Endodermal cell (in vitro differentiated cells): ENCODE measurements at regions not wholly inside any gene's neighbourhood (a gene's known extent, or its start where the extent isn't known, plus 50 kb on each side); places are given as distances from the start of the nearest gene placed in this dataset.

Source experiments
- DNase-seq: peaks from one replicate; pipeline ENCODE4 v3.0.0-alpha.2; 2017
- H3K27ac ChIP-seq: 2 replicates; pipeline ENCODE4 v1.5.1; 2013; ENCODE audit warnings: mild to moderate bottlenecking, low read depth, low read length, moderate library complexity
- H3K27me3 ChIP-seq: 2 replicates; pipeline ENCODE4 v1.6.1; 2013; ENCODE audit warnings: mild to moderate bottlenecking, low read length, moderate library complexity; ENCODE audit not compliant: insufficient read depth, control insufficient read depth, poor library complexity, severe bottlenecking
- H3K36me3 ChIP-seq: 2 replicates; pipeline ENCODE4 v1.7.0; 2013; ENCODE audit warnings: mild to moderate bottlenecking, low read length, moderate library complexity; ENCODE audit not compliant: control insufficient read depth, insufficient read depth
- H3K4me1 ChIP-seq: one replicate; pipeline ENCODE4 v1.7.0; 2013; ENCODE audit warnings: low read length; ENCODE audit not compliant: control insufficient read depth, insufficient read depth
- H3K4me3 ChIP-seq: 2 replicates; pipeline ENCODE4 v1.5.1; 2013; ENCODE audit warnings: mild to moderate bottlenecking, low read length, moderate library complexity
- H3K9ac ChIP-seq: 2 replicates; pipeline ENCODE4 v1.6.1; 2013; ENCODE audit warnings: mild to moderate bottlenecking, low read length, moderate library complexity; ENCODE audit not compliant: poor library complexity, severe bottlenecking; ENCODE audit errors: extremely low read depth
- H3K9me3 ChIP-seq: 2 replicates; pipeline ENCODE4 v1.6.1; 2013; ENCODE audit warnings: mild to moderate bottlenecking, low read length, moderate library complexity; ENCODE audit not compliant: control insufficient read depth
- H3K27ac Mint-ChIP-seq: 2 replicates; pipeline ENCODE4 v1.8.0; 2020; ENCODE audit warnings: mixed read lengths
- H3K27me3 Mint-ChIP-seq: 2 replicates; pipeline ENCODE4 v1.8.0; 2021; ENCODE audit warnings: mild to moderate bottlenecking, mixed read lengths; ENCODE audit not compliant: insufficient read depth
- H3K36me3 Mint-ChIP-seq: 2 replicates; pipeline ENCODE4 v1.8.0; 2020; ENCODE audit warnings: low read depth, mixed read lengths
- H3K4me1 Mint-ChIP-seq: 2 replicates; pipeline ENCODE4 v1.8.0; 2020; ENCODE audit warnings: mixed read lengths
- H3K4me3 Mint-ChIP-seq: 2 replicates; pipeline ENCODE4 v1.8.0; 2020; ENCODE audit warnings: mild to moderate bottlenecking, moderate library complexity, mixed read lengths
- H3K9me3 Mint-ChIP-seq: 2 replicates; pipeline ENCODE4 v1.8.0; 2020; ENCODE audit warnings: mild to moderate bottlenecking, mixed read lengths
- WGBS, 2 experiments: methylation state at CpG; one replicate each; pipeline versions ENCODE4 v1.1.5 to v1.1.7; 2013; ENCODE audit warnings: missing lambda C conversion rate in 2 of 2, mixed read lengths in 1 of 2; ENCODE audit not compliant: insufficient coverage in 1 of 2, insufficient read length in 1 of 2; 5-methylcytosine and 5-hydroxymethylcytosine counted together
- TF ChIP-seq, protein P1 (sequence below): fragments of 200-600 bp; sonication (generic); conservative IDR thresholded peaks from 2 replicates; pipeline ENCODE4 v1.5.0; 2021; ENCODE audit warnings: antibody characterized with exemption, mild to moderate bottlenecking

DNA sequence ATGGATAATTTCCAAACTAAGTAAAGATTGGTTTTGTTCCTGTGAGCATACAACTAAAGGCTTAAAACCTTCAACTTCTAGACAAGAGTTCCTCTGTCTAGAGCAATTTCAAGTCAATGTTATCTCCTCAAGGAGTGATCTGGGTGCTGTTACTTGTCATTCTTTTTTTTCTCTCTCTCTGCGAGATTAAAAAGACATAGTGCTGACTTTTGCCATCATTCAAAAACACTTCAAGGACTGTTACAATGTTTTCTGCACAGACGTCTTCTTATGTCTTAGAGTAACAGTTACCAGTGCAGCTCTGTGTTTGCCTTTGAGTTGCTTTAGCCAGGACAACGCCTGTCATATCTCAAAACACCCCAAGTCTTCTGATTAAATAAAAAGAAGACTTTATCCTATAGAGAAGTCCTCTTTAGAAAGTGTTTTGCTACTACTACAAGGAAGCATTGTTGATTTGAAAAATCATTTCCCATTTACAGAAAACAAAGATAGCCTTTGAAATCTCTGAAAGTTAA is 263.5 kb upstream of the FERD3L start:
- H3K4me3 Mint-ChIP-seq, result no peak overlapping the region
- H3K27ac Mint-ChIP-seq, result no peak overlapping the region
- WGBS, 2 experiments, result 63 to 73% methylated on average over 2 to 3 of the region's 3 CpGs

DNA sequence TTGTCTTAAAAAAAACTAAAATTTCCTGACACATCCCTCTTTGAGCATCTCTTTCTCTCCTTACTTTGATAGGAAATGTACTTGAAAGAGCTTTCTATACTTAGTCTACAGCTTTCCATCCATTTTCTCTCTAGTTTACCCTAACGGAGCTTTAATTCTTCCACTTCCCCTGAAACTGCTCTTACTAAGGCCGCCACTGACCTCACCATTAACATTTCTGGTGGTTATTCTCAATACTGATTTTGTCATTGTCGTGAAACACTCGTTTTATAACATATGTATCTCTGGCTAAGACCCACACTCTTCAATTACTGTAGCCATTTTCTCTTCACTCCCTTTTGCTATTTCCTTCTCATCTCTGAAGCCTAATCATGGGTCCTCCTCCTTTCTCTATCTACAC is 262.0 kb upstream of the FERD3L start:
- Mint-ChIP-seq H3K27ac (no peak overlapping the region), H3K4me1 (peaks cover 10% of the 10 kb centered on the region), H3K4me3 (no peak overlapping the region), H3K27me3 (no peaks in the 10 kb centered on the region), H3K9me3 (no peaks in the 10 kb centered on the region), H3K36me3 (no peaks in the 10 kb centered on the region)
- H3K36me3 ChIP-seq, result no peaks in the 10 kb centered on the region
- DNase-seq, result no peak
- H3K9me3 ChIP-seq, result no peaks in the 10 kb centered on the region
- no peak overlapping the region for H3K4me3 ChIP-seq
- H3K27me3 ChIP-seq, result no peaks in the 10 kb centered on the region
- peaks cover 5% of the 10 kb centered on the region for H3K4me1 ChIP-seq
- TF ChIP-seq, protein P1, sequence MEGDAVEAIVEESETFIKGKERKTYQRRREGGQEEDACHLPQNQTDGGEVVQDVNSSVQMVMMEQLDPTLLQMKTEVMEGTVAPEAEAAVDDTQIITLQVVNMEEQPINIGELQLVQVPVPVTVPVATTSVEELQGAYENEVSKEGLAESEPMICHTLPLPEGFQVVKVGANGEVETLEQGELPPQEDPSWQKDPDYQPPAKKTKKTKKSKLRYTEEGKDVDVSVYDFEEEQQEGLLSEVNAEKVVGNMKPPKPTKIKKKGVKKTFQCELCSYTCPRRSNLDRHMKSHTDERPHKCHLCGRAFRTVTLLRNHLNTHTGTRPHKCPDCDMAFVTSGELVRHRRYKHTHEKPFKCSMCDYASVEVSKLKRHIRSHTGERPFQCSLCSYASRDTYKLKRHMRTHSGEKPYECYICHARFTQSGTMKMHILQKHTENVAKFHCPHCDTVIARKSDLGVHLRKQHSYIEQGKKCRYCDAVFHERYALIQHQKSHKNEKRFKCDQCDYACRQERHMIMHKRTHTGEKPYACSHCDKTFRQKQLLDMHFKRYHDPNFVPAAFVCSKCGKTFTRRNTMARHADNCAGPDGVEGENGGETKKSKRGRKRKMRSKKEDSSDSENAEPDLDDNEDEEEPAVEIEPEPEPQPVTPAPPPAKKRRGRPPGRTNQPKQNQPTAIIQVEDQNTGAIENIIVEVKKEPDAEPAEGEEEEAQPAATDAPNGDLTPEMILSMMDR, result no peak
- WGBS, 2 experiments, result 92 to 95% methylated on average over 4 of the region's 4 CpGs
- H3K9ac ChIP-seq, result no peak overlapping the region
- no peak overlapping the region for H3K27ac ChIP-seq

More for the DNA sequence above, 263.5 kb upstream of the FERD3L start:
- Mint-ChIP-seq H3K4me1 (peaks cover 10% of the 10 kb centered on the region), H3K9me3 (no peaks in the 10 kb centered on the region), H3K36me3 (no peaks in the 10 kb centered on the region), H3K27me3 (no peaks in the 10 kb centered on the region)
- Histone ChIP-seq H3K4me1 (peaks cover 5% of the 10 kb centered on the region), H3K4me3 (no peak overlapping the region), H3K9ac (no peak overlapping the region), H3K9me3 (no peaks in the 10 kb centered on the region), H3K27ac (no peak overlapping the region), H3K36me3 (no peaks in the 10 kb centered on the region), H3K27me3 (no peaks in the 10 kb centered on the region)
- TF ChIP-seq, protein P1, result no peak
- DNase-seq, result no peak

DNA sequence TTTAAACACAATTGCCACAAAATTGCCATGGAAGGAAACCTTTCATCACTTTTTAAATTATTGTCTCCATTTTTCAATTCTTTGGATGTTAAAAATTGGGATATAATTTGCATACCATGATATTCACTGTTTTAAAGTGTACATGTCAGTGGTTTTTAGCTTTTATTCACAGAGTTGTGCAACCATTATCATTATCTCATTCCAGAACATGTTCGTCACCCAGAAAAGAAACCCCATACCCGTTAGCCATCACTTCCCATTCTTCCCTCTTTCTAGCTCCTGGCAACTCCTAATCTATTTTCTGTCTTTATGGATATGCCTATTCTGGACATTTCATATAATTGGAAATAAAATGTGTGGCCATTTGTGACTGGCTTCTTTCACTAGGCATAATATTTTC is 260.3 kb upstream of the FERD3L start:
- DNase-seq, result no peak
- H3K36me3 ChIP-seq, result no peaks in the 10 kb centered on the region
- no peaks in the 10 kb centered on the region for H3K9me3 ChIP-seq
- peaks cover 7% of the 10 kb centered on the region for H3K4me1 ChIP-seq
- no peak overlapping the region for H3K27ac Mint-ChIP-seq
- TF ChIP-seq, protein P1, result no peak
- no peak overlapping the region for H3K9ac ChIP-seq
- H3K9me3 Mint-ChIP-seq, result no peaks in the 10 kb centered on the region
- no peaks in the 10 kb centered on the region for H3K27me3 Mint-ChIP-seq
- H3K4me3 Mint-ChIP-seq, result no peak overlapping the region
- no peaks in the 10 kb centered on the region for H3K36me3 Mint-ChIP-seq
- H3K27me3 ChIP-seq, result no peaks in the 10 kb centered on the region
- H3K4me1 Mint-ChIP-seq, result peaks cover 23% of the 10 kb centered on the region
- H3K4me3 ChIP-seq, result no peak overlapping the region
- H3K27ac ChIP-seq, result no peak overlapping the region
- 91% methylated on average over 2 of the region's 2 CpGs; no CpG with 5 or more reads in 1 of the 2 experiments for WGBS, 2 experiments
